Endothelial cell of umbilical vein (primary cell): ENCODE measurements at regions not wholly inside any gene's neighbourhood (a gene's known extent, or its start where the extent isn't known, plus 50 kb on each side); places are given as distances from the start of the nearest gene placed in this dataset.
A peak's percentile ranks its signal among the peaks of the same experiment; 100 is the strongest.

ENCODE experiments used
- BruUV-seq: library from RNA; stranded (reverse); fragments of 400-500 nt; replicated peaks from 2 replicates; lab custom pipeline; 2021; lab: Mats Ljungman, UMichigan
- CTCF ChIA-PET: fragments of 300-600, 350-600 bp; sonication (Branson Sonifier 250); formaldehyde crosslinking; loops from one replicate; lab custom pipeline; 2021; ENCODE audit warnings: antibody characterized with exemption, inconsistent platforms; lab: Charles Lee
- POLR2A ChIA-PET: fragments of 300-600, 350-600 bp; sonication (Branson Sonifier 250); formaldehyde crosslinking; loops from one replicate; lab custom pipeline; 2021; ENCODE audit warnings: antibody characterized with exemption, inconsistent platforms; lab: Charles Lee
- DNase-seq: peaks from one replicate; pipeline ENCODE4 v3.0.0-alpha.2; 2011; ENCODE audit warnings: low read depth, low spot score
- FAIRE-seq: peaks from 2 replicates; lab custom pipeline; 2011; peaks lifted over from hg19 to GRCh38; lab: Jason Lieb, UNC
- H2AFZ ChIP-seq: 2 replicates; pipeline ENCODE4 v1.6.0; 2012; ENCODE audit warnings: low read depth, low read length, control low read depth, inconsistent platforms
- H3K27ac ChIP-seq: 2 replicates; pipeline ENCODE4 v1.5.1; 2011; ENCODE audit warnings: low read depth, mild to moderate bottlenecking, control low read depth, low read length, moderate library complexity; ENCODE audit not compliant: insufficient read depth
- H3K27me3 ChIP-seq, 2 experiments: 2 replicates each; pipeline versions ENCODE4 v1.6.0 to v1.6.1; 2011; ENCODE audit warnings: low read length in 2 of 2, mixed read lengths in 1 of 2; ENCODE audit not compliant: control insufficient read depth in 2 of 2, insufficient read depth in 2 of 2
- H3K36me3 ChIP-seq, 2 experiments: 2 replicates in 1 of 2; 3 replicates in 1 of 2; pipeline ENCODE4 v1.5.1; 2011; ENCODE audit warnings: low read length in 2 of 2, mild to moderate bottlenecking in 1 of 2, moderate library complexity in 1 of 2; ENCODE audit not compliant: control insufficient read depth in 2 of 2, insufficient read depth in 2 of 2; ENCODE audit errors: extremely low read depth in 1 of 2
- H3K4me1 ChIP-seq: 3 replicates; pipeline ENCODE4 v1.5.1; 2011; ENCODE audit warnings: mild to moderate bottlenecking, low read length; ENCODE audit not compliant: control insufficient read depth, insufficient read depth; ENCODE audit errors: extremely low read depth
- H3K4me2 ChIP-seq: 2 replicates; pipeline ENCODE4 v1.6.1; 2011; ENCODE audit warnings: low read length, control low read depth, mixed read lengths; ENCODE audit not compliant: insufficient read depth
- H3K4me3 ChIP-seq, 3 experiments: fragments of 200-600 bp in 1 of 3; sonication (generic), shearing (Covaris generic) in 1 of 3; replicated peaks in 1 of 3; 2 replicates each; pipeline ENCODE4 v1.5.1; 2011 to 2016; ENCODE audit warnings: control low read depth in 3 of 3, low read length in 3 of 3, mild to moderate bottlenecking in 2 of 3, inconsistent platforms in 1 of 3, low read depth in 1 of 3, moderate library complexity in 1 of 3; ENCODE audit not compliant: insufficient read depth in 1 of 3
- H3K79me2 ChIP-seq: 2 replicates; pipeline ENCODE4 v1.6.0; 2012; ENCODE audit warnings: low read length, inconsistent platforms; ENCODE audit not compliant: control insufficient read depth, insufficient read depth
- H3K9ac ChIP-seq: replicated peaks from 2 replicates; pipeline ENCODE3; 2011; ENCODE audit warnings: low read length, control low read depth; ENCODE audit not compliant: insufficient read depth; ENCODE audit errors: extremely low read depth
- H3K9me1 ChIP-seq: replicated peaks from 3 replicates; pipeline ENCODE4 v1.6.0; 2011; ENCODE audit warnings: mild to moderate bottlenecking, low read length; ENCODE audit not compliant: control insufficient read depth, insufficient read depth; ENCODE audit errors: extremely low read depth
- H3K9me3 ChIP-seq: replicated peaks from 2 replicates; pipeline ENCODE4 v1.5.1; 2012; ENCODE audit warnings: low read length, inconsistent platforms; ENCODE audit not compliant: control insufficient read depth, insufficient read depth
- H4K20me1 ChIP-seq: replicated peaks from 2 replicates; pipeline ENCODE3; 2011; ENCODE audit warnings: mild to moderate bottlenecking, low read length; ENCODE audit not compliant: control insufficient read depth, insufficient read depth; ENCODE audit errors: extremely low read depth
- CTCF ChIP-seq, 2 donors: IDR thresholded peaks; 1 replicate in 1 of 2; 2 replicates in 1 of 2; pipeline ENCODE4 v1.5.1; 2011; ENCODE audit warnings: low read length in 2 of 2, mild to moderate bottlenecking in 2 of 2, moderate library complexity in 2 of 2, control low read depth in 1 of 2, inconsistent platforms in 1 of 2, low read depth in 1 of 2; ENCODE audit not compliant: insufficient read depth in 1 of 2; ENCODE audit errors: extremely low read depth in 1 of 2
- EZH2 ChIP-seq: IDR thresholded peaks from 2 replicates; pipeline ENCODE4 v1.6.1; 2012; ENCODE audit warnings: borderline replicate concordance, low read depth, mild to moderate bottlenecking, moderate library complexity, low read length, inconsistent platforms; ENCODE audit not compliant: severe bottlenecking
- FOS ChIP-seq: IDR thresholded peaks from 2 replicates; pipeline ENCODE4 v1.6.1; 2011; ENCODE audit warnings: mild to moderate bottlenecking, low read length, moderate library complexity, borderline replicate concordance; ENCODE audit not compliant: insufficient read depth
- GATA2 ChIP-seq: IDR thresholded peaks from 2 replicates; pipeline ENCODE4 v1.7.0; 2011; ENCODE audit warnings: low read depth, mild to moderate bottlenecking, moderate library complexity, mixed read lengths, low read length; ENCODE audit not compliant: insufficient read length, insufficient read depth
- JUN ChIP-seq: IDR thresholded peaks from 2 replicates; pipeline ENCODE4 v1.6.1; 2011; ENCODE audit warnings: borderline replicate concordance, low read depth; ENCODE audit not compliant: insufficient read length, insufficient read depth
- MAX ChIP-seq: IDR thresholded peaks from 2 replicates; pipeline ENCODE4 v1.6.1; 2011; ENCODE audit not compliant: insufficient read depth, insufficient read length
- MYC ChIP-seq: IDR thresholded peaks from one replicate; pipeline ENCODE4 v1.6.1; 2011; ENCODE audit warnings: mild to moderate bottlenecking, low read depth, low read length
- POLR2A ChIP-seq: IDR thresholded peaks from 2 replicates; pipeline ENCODE4 v1.6.1; 2012; ENCODE audit warnings: low read depth, mild to moderate bottlenecking, control low read depth, low read length
- POLR2AphosphoS5 ChIP-seq: IDR thresholded peaks from 2 replicates; pipeline ENCODE4 v1.6.1; 2012; ENCODE audit warnings: low read depth, mild to moderate bottlenecking, control low read depth, low read length, moderate library complexity; ENCODE audit not compliant: insufficient read depth
- dilution Hi-C: fragments of 300-500 bp; cut with MboI; formaldehyde crosslinking; loops from one replicate; pipeline ENCODE4 v1.15.0; 2019; ENCODE audit warnings: low sequenced_read_pairs; ENCODE audit not compliant: extremely low pct_ligation_motif_present
- intact Hi-C: fragments of 100-400 bp; cut with micrococcal nuclease; formaldehyde crosslinking; loops from one replicate; pipeline ENCODE4 v1.10.0; 2022

- no peaks in the 10 kb centered on the region for H4K20me1 ChIP-seq
- H3K79me2 ChIP-seq, result no peaks in the 10 kb centered on the region
- H3K9me3 ChIP-seq, result no peaks in the 10 kb centered on the region
- dilution Hi-C loops, result no loop called here
- DNase-seq (peak; percentile 96), FAIRE-seq (peak; percentile 89)
- H3K27ac ChIP-seq, result peak overlapping the region; percentile 95
- H3K36me3 ChIP-seq, result no peaks in the 10 kb centered on the region
- no peak for TF ChIP-seq CTCF (IDR thresholded peaks at IDR 0.05; ENCODE audit: extremely low read depth in 1 of 2, insufficient read depth in 1 of 2, low read depth in 1 of 2, low read length in 2 of 2)
- TF ChIP-seq FOS, result peak; percentile 88
- peak; percentile 88 for TF ChIP-seq GATA2
- TF ChIP-seq POLR2A, result peak; percentile 54
- TF ChIP-seq POLR2AphosphoS5, result peak; percentile 70
- TF ChIP-seq JUN, result peak; percentile 97
- TF ChIP-seq MAX, result no peak
- no peak for TF ChIP-seq EZH2
- no peak for TF ChIP-seq MYC
- peak overlapping the region; percentile 88 for H3K4me2 ChIP-seq
- ChIA-PET POLR2A (interaction anchor here (0.6 kb wide), 2 partner anchors 45 to 741 kb away, joined by 3 to 4 read pairs; no protein-coding TSS in a partner anchor), CTCF (interaction anchor here (0.8 to 1.4 kb wide), 5 partner anchors 10 to 839 kb away, joined by 3 to 5 read pairs (median 3); no protein-coding TSS in a partner anchor)
- H3K4me3 ChIP-seq, result peak overlapping the region in 1 of 3 experiments; percentile 29
- H3K9me1 ChIP-seq, result no peaks in the 10 kb centered on the region
- peaks cover 49% of the 10 kb centered on the region for H3K4me1 ChIP-seq
- intact Hi-C loops, result loop anchor here (1.0 kb wide), 4 partner anchors 31 to 114 kb away; no protein-coding TSS in a partner anchor
- peak overlapping the region; percentile 46 for H2AFZ ChIP-seq
- H3K9ac ChIP-seq, result peak overlapping the region; percentile 84
- no peaks in the 10 kb centered on the region for H3K27me3 ChIP-seq
- BruUV-seq, result TSS peak; percentile 82
These were observed 369.6 kb downstream of the ATP23 start for GRCh38 chr12:58310809-58311622.
